ENCODE measurements at regions not wholly inside any gene's neighbourhood (a gene's known extent, or its start where the extent isn't known, plus 50 kb on each side); places are given as distances from the start of the nearest gene placed in this dataset.

GRCh38 chr2:58480141-58480540 is 239.0 kb upstream of the FANCL start:
- no peak overlapping the region for H2AFZ ChIP-seq (ENCODE audit: low read length)
- DNase-seq (ENCODE audit: insufficient read length, low spot score, missing footprints), result no peak
- no peak overlapping the region for H3K4me2 ChIP-seq (ENCODE audit: insufficient read depth, low read length)
- H3K36me3 ChIP-seq (ENCODE audit: insufficient read depth, low read length), result no peaks in the 10 kb centered on the region
- H3K27me3 ChIP-seq (ENCODE audit: insufficient read depth, low read length), result no peaks in the 10 kb centered on the region
- TF ChIP-seq CTCF (IDR thresholded peaks at IDR 0.05; ENCODE audit: extremely low read depth, low read depth, low read length), result no peak
- H3K9me3 ChIP-seq (ENCODE audit: low read depth, low read length), result no peaks in the 10 kb centered on the region
- no peaks in the 10 kb centered on the region for H3K79me2 ChIP-seq (ENCODE audit: insufficient read depth, low read length)
- no peaks in the 10 kb centered on the region for H3K4me1 ChIP-seq (ENCODE audit: insufficient read depth, low read length)
- H3K27ac ChIP-seq (ENCODE audit: low read depth, low read length), result no peak overlapping the region
- H4K20me1 ChIP-seq (ENCODE audit: insufficient read depth, low read length), result no peaks in the 10 kb centered on the region
- H3K4me3 ChIP-seq (ENCODE audit: insufficient read depth, low read length), result no peak overlapping the region

DNA sequence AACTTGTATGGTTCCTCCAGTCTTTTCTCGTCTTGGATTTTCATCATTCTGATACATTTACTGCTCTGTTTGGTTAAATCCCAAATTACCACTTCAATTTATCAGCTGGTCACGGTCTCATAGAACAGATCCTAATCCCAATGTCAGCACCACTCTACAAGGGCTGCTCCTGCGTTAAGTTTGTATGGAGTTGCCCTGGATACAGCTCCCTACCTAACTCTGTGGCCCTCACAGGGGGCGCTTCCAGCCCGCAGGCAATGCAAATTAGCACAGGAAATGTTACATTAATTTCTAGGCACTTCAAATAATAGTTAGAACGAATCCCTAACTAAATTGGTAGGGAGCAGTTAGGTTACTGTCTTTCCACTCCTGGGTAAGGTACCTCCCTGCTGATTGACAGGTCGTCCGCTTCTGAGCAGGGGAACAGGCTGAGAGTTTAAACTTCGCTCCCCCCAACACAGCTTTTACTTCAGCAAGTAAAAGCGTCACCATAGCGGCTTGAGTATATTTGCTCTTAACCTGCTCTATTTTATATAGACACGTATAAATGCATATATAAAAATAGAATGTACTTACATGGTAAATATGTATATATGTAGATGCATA is 238.5 kb upstream of the FANCL start:
- no peak overlapping the region for H3K27ac ChIP-seq (ENCODE audit: low read depth, low read length)
- no peaks in the 10 kb centered on the region for H3K27me3 ChIP-seq (ENCODE audit: insufficient read depth, low read length)
- no peak overlapping the region for H3K4me2 ChIP-seq (ENCODE audit: insufficient read depth, low read length)
- TF ChIP-seq CTCF (IDR thresholded peaks at IDR 0.05; ENCODE audit: extremely low read depth, low read depth, low read length), result no peak
- no peak overlapping the region for H2AFZ ChIP-seq (ENCODE audit: low read length)
- no peak for DNase-seq (ENCODE audit: insufficient read length, low spot score, missing footprints)
- no peaks in the 10 kb centered on the region for H3K4me1 ChIP-seq (ENCODE audit: insufficient read depth, low read length)
- no peaks in the 10 kb centered on the region for H4K20me1 ChIP-seq (ENCODE audit: insufficient read depth, low read length)
- H3K36me3 ChIP-seq (ENCODE audit: insufficient read depth, low read length), result no peaks in the 10 kb centered on the region
- no peaks in the 10 kb centered on the region for H3K79me2 ChIP-seq (ENCODE audit: insufficient read depth, low read length)
- H3K4me3 ChIP-seq (ENCODE audit: insufficient read depth, low read length), result no peak overlapping the region
- no peaks in the 10 kb centered on the region for H3K9me3 ChIP-seq (ENCODE audit: low read depth, low read length)

GRCh38 chr2:58476556-58476955 is 235.4 kb upstream of the FANCL start:
- no peak for DNase-seq (ENCODE audit: insufficient read length, low spot score, missing footprints)
- Histone ChIP-seq H2AFZ (ENCODE audit: low read length) (no peak overlapping the region), H3K27ac (ENCODE audit: low read depth, low read length) (no peak overlapping the region), H3K4me1 (ENCODE audit: insufficient read depth, low read length) (no peaks in the 10 kb centered on the region), H3K79me2 (ENCODE audit: insufficient read depth, low read length) (no peaks in the 10 kb centered on the region), H3K36me3 (ENCODE audit: insufficient read depth, low read length) (no peaks in the 10 kb centered on the region), H3K4me3 (ENCODE audit: insufficient read depth, low read length) (no peak overlapping the region), H3K4me2 (ENCODE audit: insufficient read depth, low read length) (no peak overlapping the region), H3K27me3 (ENCODE audit: insufficient read depth, low read length) (no peaks in the 10 kb centered on the region), H4K20me1 (ENCODE audit: insufficient read depth, low read length) (no peaks in the 10 kb centered on the region), H3K9me3 (ENCODE audit: low read depth, low read length) (no peaks in the 10 kb centered on the region)
- no peak for TF ChIP-seq CTCF (IDR thresholded peaks at IDR 0.05; ENCODE audit: extremely low read depth, low read depth, low read length)

GRCh38 chr2:58475756-58476155 is 234.6 kb upstream of the FANCL start:
- Histone ChIP-seq H3K79me2 (ENCODE audit: insufficient read depth, low read length) (no peaks in the 10 kb centered on the region), H3K4me2 (ENCODE audit: insufficient read depth, low read length) (no peak overlapping the region), H3K27ac (ENCODE audit: low read depth, low read length) (no peak overlapping the region), H3K4me3 (ENCODE audit: insufficient read depth, low read length) (no peak overlapping the region), H2AFZ (ENCODE audit: low read length) (no peak overlapping the region), H3K9me3 (ENCODE audit: low read depth, low read length) (no peaks in the 10 kb centered on the region), H4K20me1 (ENCODE audit: insufficient read depth, low read length) (no peaks in the 10 kb centered on the region), H3K36me3 (ENCODE audit: insufficient read depth, low read length) (no peaks in the 10 kb centered on the region), H3K4me1 (ENCODE audit: insufficient read depth, low read length) (no peaks in the 10 kb centered on the region), H3K27me3 (ENCODE audit: insufficient read depth, low read length) (no peaks in the 10 kb centered on the region)
- no peak for TF ChIP-seq CTCF (IDR thresholded peaks at IDR 0.05; ENCODE audit: extremely low read depth, low read depth, low read length)
- no peak for DNase-seq (ENCODE audit: insufficient read length, low spot score, missing footprints)

Data from osteoblast (primary cell).